Spleen (tissue), 11 donors: ENCODE measurements at regions not wholly inside any gene's neighbourhood (a gene's known extent, or its start where the extent isn't known, plus 50 kb on each side); places are given as distances from the start of the nearest gene placed in this dataset.

ENCODE experiments used
- DNase-seq: peaks from one replicate; pipeline ENCODE4 v3.0.0-alpha.2; 2020
- H3K27ac ChIP-seq, 8 donors: fragments of 200-600 bp; sonication (generic) in 7 of 8; 1 replicate in 4 of 8; 2 replicates in 4 of 8; pipeline versions ENCODE4 v1.5.0 to v1.8.0; 2016 to 2021; ENCODE audit warnings: inconsistent platforms in 4 of 8, mild to moderate bottlenecking in 4 of 8, moderate library complexity in 1 of 8
- H3K27me3 ChIP-seq, 7 donors: fragments of 200-600 bp; sonication (generic) in 6 of 7; replicated peaks in 1 of 7; 1 replicate in 4 of 7; 2 replicates in 3 of 7; pipeline versions ENCODE4 v1.5.0 to v1.8.0; 2016 to 2021; ENCODE audit warnings: inconsistent platforms in 3 of 7, mild to moderate bottlenecking in 1 of 7
- H3K36me3 ChIP-seq, 6 donors: fragments of 200-600 bp; sonication (generic) in 5 of 6; 1 replicate in 4 of 6; 2 replicates in 2 of 6; pipeline versions ENCODE4 v1.5.0 to v1.8.0; 2016 to 2021; ENCODE audit warnings: inconsistent platforms in 2 of 6
- H3K4me1 ChIP-seq, 6 donors: fragments of 200-600 bp; sonication (generic) in 5 of 6; 1 replicate in 3 of 6; 2 replicates in 3 of 6; pipeline versions ENCODE4 v1.5.0 to v1.8.0; 2016 to 2021; ENCODE audit warnings: inconsistent platforms in 3 of 6
- H3K4me3 ChIP-seq, 8 donors: fragments of 200-600 bp; sonication (generic) in 7 of 8; 1 replicate in 4 of 8; 2 replicates in 4 of 8; pipeline versions ENCODE4 v1.5.0 to v1.8.0; 2016 to 2021; ENCODE audit warnings: inconsistent platforms in 4 of 8, mild to moderate bottlenecking in 4 of 8, moderate library complexity in 2 of 8
- H3K9me3 ChIP-seq, 8 donors: fragments of 200-600 bp; sonication (generic) in 7 of 8; 1 replicate in 4 of 8; 2 replicates in 4 of 8; pipeline versions ENCODE4 v1.5.0 to v1.8.0; 2016 to 2021; ENCODE audit warnings: inconsistent platforms in 4 of 8
- CTCF ChIP-seq, 11 experiments: fragments of 200-600 bp in 7 of 11; fragments of 450-650 bp in 4 of 11; sonication (generic) in 4 of 11; IDR thresholded peaks in 8 of 11; conservative IDR thresholded peaks in 3 of 11; 1 replicate in 7 of 11; 2 replicates in 4 of 11; pipeline versions ENCODE4 v1.4.0 to v1.8.0; 2016 to 2021; ENCODE audit warnings: antibody characterized with exemption in 11 of 11, inconsistent platforms in 4 of 11, mild to moderate bottlenecking in 1 of 11
- POLR2A ChIP-seq, 3 donors: fragments of 450-650 bp; IDR thresholded peaks; one replicate each; pipeline ENCODE4 v1.5.1; 2017; ENCODE audit warnings: antibody characterized with exemption in 3 of 3, mild to moderate bottlenecking in 1 of 3
- POLR2AphosphoS5 ChIP-seq, 3 donors: sonication (generic); formaldehyde crosslinking; IDR thresholded peaks; one replicate each; pipeline ENCODE4 v1.5.1; 2017; ENCODE audit warnings: antibody characterized with exemption in 3 of 3
- WGBS, 5 donors: extraction: QIAGEN DNeasy Blood & Tissue Kit in 3 of 5; methylation state at CpG; one replicate each; pipeline versions ENCODE4 v1.1.5 to v1.1.7; 2013 to 2018; 5-methylcytosine and 5-hydroxymethylcytosine counted together
- intact Hi-C: fragments of 100-400 bp; cut with DNase I; formaldehyde crosslinking; loops from one replicate; pipeline ENCODE4 v1.15.0; 2023; ENCODE audit warnings: low total_unique reads
- donor health status: healthy with polysubstance abuse.
- donor health status: DM: no; HTN: no; CAD: no; lungs with moderate emphysema.
- donor health status: DM: no; HTN: no; CAD: no.
- donor health status: Bipolar disorder and iron deficiency.
- donor health status: healthy.
- donor health status: DM: no; HTN: no; CAD: no.
- donor health status: DM: yes; HTN: yes; CAD: no.

GRCh38 chr7:67738958-67739357 lies 742.3 kb downstream of the TYW1 start:
- TF ChIP-seq POLR2A (IDR thresholded peaks at IDR 0.05) (no peak), POLR2AphosphoS5 (IDR thresholded peaks at IDR 0.05) (no peak), CTCF (IDR thresholded peaks at IDR 0.05 in 8 of 11, conservative IDR thresholded peaks at IDR 0.05 in 3 of 11) (no peak)
- Histone ChIP-seq H3K36me3 (no peaks in the 10 kb centered on the region), H3K4me1 (no peaks in the 10 kb centered on the region), H3K4me3 (no peak overlapping the region), H3K27ac (no peak overlapping the region), H3K27me3 (no peaks in the 10 kb centered on the region), H3K9me3 (peaks cover 0 to 78% (median 13%) of the 10 kb centered on the region in 8 donors)
- intact Hi-C loops = no loop called here
- no peak for DNase-seq
- 26 to 56% (median 45%) methylated on average over 6 of the region's 6 CpGs for WGBS, 5 donors

- Histone ChIP-seq H3K27ac (no peak overlapping the region), H3K36me3 (no peaks in the 10 kb centered on the region), H3K9me3 (peaks cover 0 to 62% (median 13%) of the 10 kb centered on the region in 8 donors), H3K27me3 (peaks cover 0 to 5% (median 0%) of the 10 kb centered on the region in 7 donors), H3K4me3 (no peak overlapping the region), H3K4me1 (no peaks in the 10 kb centered on the region)
- WGBS, 5 donors = 83 to 96% (median 86%) methylated on average over 1 of the region's 1 CpG
- no peak for DNase-seq
- TF ChIP-seq CTCF (IDR thresholded peaks at IDR 0.05 in 8 of 11, conservative IDR thresholded peaks at IDR 0.05 in 3 of 11) = no peak
- TF ChIP-seq POLR2AphosphoS5 (IDR thresholded peaks at IDR 0.05) = no peak
- no peak for TF ChIP-seq POLR2A (IDR thresholded peaks at IDR 0.05)
- intact Hi-C loops = no loop called here
Measured at GRCh38 chr7:67743501-67743900, 746.9 kb downstream of the TYW1 start.

- WGBS, 5 donors = 72 to 87% (median 77%) methylated on average over 2 of the region's 2 CpGs
- no peak overlapping the region for H3K27ac ChIP-seq
- H3K4me1 ChIP-seq = peaks cover 0 to 3% (median 0%) of the 10 kb centered on the region in 6 donors
- no peaks in the 10 kb centered on the region for H3K36me3 ChIP-seq
- intact Hi-C loops = no loop called here
- DNase-seq = no peak
- peaks cover 0 to 26% (median 0%) of the 10 kb centered on the region in 8 donors for H3K9me3 ChIP-seq
- no peak overlapping the region for H3K4me3 ChIP-seq
- peaks cover 0 to 5% (median 0%) of the 10 kb centered on the region in 7 donors for H3K27me3 ChIP-seq
- TF ChIP-seq POLR2A (IDR thresholded peaks at IDR 0.05) (no peak), CTCF (IDR thresholded peaks at IDR 0.05 in 8 of 11, conservative IDR thresholded peaks at IDR 0.05 in 3 of 11) (no peak), POLR2AphosphoS5 (IDR thresholded peaks at IDR 0.05) (no peak)
Measured at GRCh38 chr7:67752227-67752626, 755.6 kb downstream of the TYW1 start.

GRCh38 chr7:67753891-67754290 lies 757.3 kb downstream of the TYW1 start:
- H3K27me3 ChIP-seq = no peaks in the 10 kb centered on the region
- H3K4me1 ChIP-seq = peaks cover 0 to 3% (median 0%) of the 10 kb centered on the region in 6 donors
- TF ChIP-seq POLR2AphosphoS5 (IDR thresholded peaks at IDR 0.05) = no peak
- TF ChIP-seq POLR2A (IDR thresholded peaks at IDR 0.05) = no peak
- no peak for TF ChIP-seq CTCF (IDR thresholded peaks at IDR 0.05 in 8 of 11, conservative IDR thresholded peaks at IDR 0.05 in 3 of 11)
- H3K27ac ChIP-seq = no peak overlapping the region
- DNase-seq = no peak
- H3K9me3 ChIP-seq = peaks cover 0 to 22% (median 0%) of the 10 kb centered on the region in 8 donors
- H3K4me3 ChIP-seq = no peak overlapping the region
- no peaks in the 10 kb centered on the region for H3K36me3 ChIP-seq
- intact Hi-C loops = no loop called here
- WGBS, 5 donors = 58 to 86% (median 75%) methylated on average over 4 of the region's 4 CpGs
